DOHH2 (cell line): ENCODE measurements at regions not wholly inside any gene's neighbourhood (a gene's known extent, or its start where the extent isn't known, plus 50 kb on each side); places are given as distances from the start of the nearest gene placed in this dataset.

Experiments used
- CTCF ChIP-seq: fragments of 200-600 bp; sonication (generic); IDR thresholded peaks from one replicate; pipeline ENCODE4 v1.5.1; 2014; ENCODE audit warnings: antibody characterized with exemption, mild to moderate bottlenecking, low read depth, low read length; ENCODE audit not compliant: poor library complexity, severe bottlenecking
- EZH2phosphoT487 ChIP-seq: fragments of 200-600 bp; sonication (generic); IDR thresholded peaks from 2 replicates; pipeline ENCODE4 v1.6.1; 2017; ENCODE audit warnings: borderline replicate concordance, mild to moderate bottlenecking, antibody characterized with exemption, low read length, moderate library complexity, mixed read lengths

GRCh38 chr5:155697236-155697635, 629.7 kb upstream of the SGCD start:
- TF ChIP-seq CTCF, result no peak
- no peak for TF ChIP-seq EZH2phosphoT487
